AG04449 (cell line): ENCODE measurements at regions not wholly inside any gene's neighbourhood (a gene's known extent, or its start where the extent isn't known, plus 50 kb on each side); places are given as distances from the start of the nearest gene placed in this dataset.

Experiments
- CTCF ChIA-PET: fragments of 350-600 bp; formaldehyde crosslinking; extraction: SDS; loops from one replicate; lab custom pipeline; 2021; ENCODE audit warnings: antibody characterized with exemption; lab: Yijun Ruan, JAX
- POLR2A ChIA-PET: fragments of 400-600, 350-600 bp; formaldehyde crosslinking; extraction: SDS; loops from one replicate; lab custom pipeline; 2020; ENCODE audit warnings: antibody characterized with exemption, inconsistent platforms; lab: Yijun Ruan, JAX
- DNase-seq: peaks from one replicate; pipeline ENCODE4 v3.0.0-alpha.2; 2010; ENCODE audit warnings: low read depth, low spot score
- H3K4me3 ChIP-seq: 2 replicates; pipeline ENCODE4 v1.5.1; 2011; ENCODE audit warnings: low read depth, mild to moderate bottlenecking, control low read depth, low read length
- TF ChIP-seq, protein P1 (sequence below): IDR thresholded peaks from one replicate; pipeline ENCODE4 v1.5.1; 2011; ENCODE audit warnings: mild to moderate bottlenecking, moderate library complexity, low read length, control low read depth, inconsistent platforms; ENCODE audit not compliant: insufficient read depth; ENCODE audit errors: missing control alignments

DNA sequence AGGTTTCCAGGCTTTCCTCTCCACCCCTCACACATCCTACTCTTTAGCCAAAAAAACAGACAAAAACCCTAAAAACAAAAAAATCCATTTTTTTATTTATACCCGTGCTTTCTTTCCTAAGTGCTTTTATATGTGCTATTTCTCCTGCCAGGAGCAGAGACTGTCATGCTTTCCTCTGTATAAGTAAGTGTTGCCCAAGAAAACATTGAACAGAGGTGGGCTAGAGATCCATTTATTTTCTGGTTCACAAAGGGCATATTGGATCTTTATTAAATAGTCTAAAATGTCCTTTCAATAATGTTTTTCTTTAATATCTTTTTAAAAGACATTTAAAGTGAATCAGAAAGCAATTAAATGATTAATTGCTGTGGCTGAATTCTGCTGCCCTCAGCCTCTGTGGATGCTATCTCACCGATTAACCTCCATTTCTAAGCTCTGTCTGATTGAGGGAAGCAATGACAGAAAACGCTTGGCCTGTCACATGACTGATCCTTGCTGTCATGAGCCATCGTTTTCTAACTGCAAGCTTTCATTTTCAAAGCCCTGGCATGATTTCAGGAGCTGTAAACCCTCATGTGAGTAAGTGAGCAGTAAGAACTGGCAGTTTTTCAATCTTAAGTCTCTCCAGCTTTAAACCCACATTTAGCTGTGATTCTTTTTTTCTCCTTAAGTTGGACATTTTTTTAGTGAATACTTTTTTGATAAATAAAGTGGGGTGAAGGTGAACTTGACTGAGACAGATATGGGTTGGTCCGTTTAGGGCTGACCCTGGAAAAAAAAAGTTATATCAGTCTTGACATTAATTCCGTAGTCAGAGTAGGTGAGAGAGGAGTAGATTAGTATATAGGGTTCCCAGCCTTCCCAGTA, 180.7 kb upstream of the PGRMC2 start:
- no peak overlapping the region for H3K4me3 ChIP-seq
- ChIA-PET POLR2A (interaction anchor here (1.0 kb wide), 1 partner anchor 13 kb away, joined by 3 read pairs; no protein-coding TSS in a partner anchor), CTCF (interaction anchor here (7.4 kb wide), 1 partner anchor 13 kb away, joined by 75 read pairs; no protein-coding TSS in a partner anchor)
- DNase-seq, result peak; percentile 90
- TF ChIP-seq, protein P1, sequence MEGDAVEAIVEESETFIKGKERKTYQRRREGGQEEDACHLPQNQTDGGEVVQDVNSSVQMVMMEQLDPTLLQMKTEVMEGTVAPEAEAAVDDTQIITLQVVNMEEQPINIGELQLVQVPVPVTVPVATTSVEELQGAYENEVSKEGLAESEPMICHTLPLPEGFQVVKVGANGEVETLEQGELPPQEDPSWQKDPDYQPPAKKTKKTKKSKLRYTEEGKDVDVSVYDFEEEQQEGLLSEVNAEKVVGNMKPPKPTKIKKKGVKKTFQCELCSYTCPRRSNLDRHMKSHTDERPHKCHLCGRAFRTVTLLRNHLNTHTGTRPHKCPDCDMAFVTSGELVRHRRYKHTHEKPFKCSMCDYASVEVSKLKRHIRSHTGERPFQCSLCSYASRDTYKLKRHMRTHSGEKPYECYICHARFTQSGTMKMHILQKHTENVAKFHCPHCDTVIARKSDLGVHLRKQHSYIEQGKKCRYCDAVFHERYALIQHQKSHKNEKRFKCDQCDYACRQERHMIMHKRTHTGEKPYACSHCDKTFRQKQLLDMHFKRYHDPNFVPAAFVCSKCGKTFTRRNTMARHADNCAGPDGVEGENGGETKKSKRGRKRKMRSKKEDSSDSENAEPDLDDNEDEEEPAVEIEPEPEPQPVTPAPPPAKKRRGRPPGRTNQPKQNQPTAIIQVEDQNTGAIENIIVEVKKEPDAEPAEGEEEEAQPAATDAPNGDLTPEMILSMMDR, result no peak

DNA sequence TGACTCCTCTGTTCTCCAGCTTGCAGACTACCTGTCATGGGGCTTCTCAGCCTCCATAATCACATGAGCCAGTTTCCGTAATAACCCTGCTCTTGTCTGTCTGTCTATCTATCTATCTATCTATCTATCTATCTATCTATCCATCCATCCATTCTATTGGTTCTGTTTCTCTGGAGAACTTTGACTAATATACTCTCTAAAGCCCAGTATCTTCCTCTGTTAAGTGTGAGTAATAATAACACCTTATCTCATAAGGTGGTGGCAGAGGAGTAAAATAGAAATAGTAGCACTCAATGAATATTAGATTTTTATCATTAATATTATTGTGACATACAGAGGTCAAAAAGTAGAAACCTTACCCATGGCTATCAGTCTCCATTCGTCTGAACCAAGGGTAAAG, 177.9 kb upstream of the PGRMC2 start:
- DNase-seq, result no peak
- POLR2A ChIA-PET, result no interaction called here
- TF ChIP-seq, protein P1, result no peak
- CTCF ChIA-PET, result interaction anchor here (7.4 kb wide), 1 partner anchor 10 kb away, joined by 75 read pairs; no protein-coding TSS in a partner anchor
- no peak overlapping the region for H3K4me3 ChIP-seq

DNA sequence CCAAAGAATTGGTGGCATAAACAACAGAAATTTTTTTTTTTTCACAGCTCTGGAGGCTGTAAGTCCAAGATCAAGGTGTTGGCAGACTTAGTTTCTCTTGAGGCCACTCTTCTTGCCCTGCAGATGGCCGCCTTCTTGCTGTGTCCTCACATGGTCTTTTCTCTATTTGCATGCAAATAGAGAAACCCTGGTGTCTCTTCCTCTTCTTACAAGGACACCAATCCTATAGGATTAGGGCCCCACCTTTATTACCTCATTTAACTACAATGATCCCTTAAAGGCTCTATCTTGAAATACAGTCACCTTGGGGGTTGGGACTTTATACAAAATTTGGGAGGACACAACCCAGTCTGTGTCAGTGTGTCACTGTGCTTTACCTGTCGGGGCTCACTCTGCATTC, 175.4 kb upstream of the PGRMC2 start:
- ChIA-PET POLR2A (no interaction called here), CTCF (interaction anchor here (1.5 to 7.4 kb wide), 2 partner anchors 8 to 111 kb away, joined by 4 to 75 read pairs; no protein-coding TSS in a partner anchor)
- DNase-seq, result no peak
- TF ChIP-seq, protein P1, result no peak
- H3K4me3 ChIP-seq, result no peak overlapping the region

DNA sequence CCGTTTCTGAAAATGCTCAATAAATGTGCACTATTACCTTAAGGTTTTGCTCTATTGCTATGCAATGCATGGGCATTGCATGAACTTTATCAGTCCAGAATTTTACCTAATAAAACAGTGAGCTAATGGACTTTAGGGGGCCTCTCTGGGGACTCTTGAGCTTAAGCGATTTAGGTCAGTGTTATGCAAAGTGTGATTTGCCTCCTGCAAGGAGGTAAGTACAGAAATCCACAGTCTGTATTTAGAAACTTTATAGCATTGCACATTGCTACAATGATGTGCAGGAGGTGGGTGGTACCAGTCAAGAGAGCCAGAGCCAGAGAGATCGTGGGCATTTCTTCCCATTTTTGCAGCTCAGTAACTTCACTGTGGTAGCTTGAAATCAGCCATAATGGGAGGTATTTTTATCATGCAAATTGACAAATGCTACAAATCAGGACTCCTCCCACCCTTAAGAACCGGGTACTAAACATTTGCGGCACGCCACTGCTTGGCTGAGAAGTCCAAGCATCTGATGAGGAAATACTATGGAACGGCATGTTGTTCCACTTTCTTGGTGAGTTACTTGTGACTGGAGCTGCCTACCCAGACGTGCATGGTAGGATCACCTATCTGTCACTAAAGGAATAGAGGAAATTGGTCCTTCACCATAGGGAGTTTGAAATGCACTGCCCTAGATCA, 174.6 kb upstream of the PGRMC2 start:
- ChIA-PET POLR2A (no interaction called here), CTCF (interaction anchor here (0.9 to 7.4 kb wide), 3 partner anchors 7 to 348 kb away, joined by 3 to 75 read pairs (median 4); partner anchors contain the start of gene JADE1)
- TF ChIP-seq, protein P1, result no peak
- H3K4me3 ChIP-seq, result no peak overlapping the region
- no peak for DNase-seq

DNA sequence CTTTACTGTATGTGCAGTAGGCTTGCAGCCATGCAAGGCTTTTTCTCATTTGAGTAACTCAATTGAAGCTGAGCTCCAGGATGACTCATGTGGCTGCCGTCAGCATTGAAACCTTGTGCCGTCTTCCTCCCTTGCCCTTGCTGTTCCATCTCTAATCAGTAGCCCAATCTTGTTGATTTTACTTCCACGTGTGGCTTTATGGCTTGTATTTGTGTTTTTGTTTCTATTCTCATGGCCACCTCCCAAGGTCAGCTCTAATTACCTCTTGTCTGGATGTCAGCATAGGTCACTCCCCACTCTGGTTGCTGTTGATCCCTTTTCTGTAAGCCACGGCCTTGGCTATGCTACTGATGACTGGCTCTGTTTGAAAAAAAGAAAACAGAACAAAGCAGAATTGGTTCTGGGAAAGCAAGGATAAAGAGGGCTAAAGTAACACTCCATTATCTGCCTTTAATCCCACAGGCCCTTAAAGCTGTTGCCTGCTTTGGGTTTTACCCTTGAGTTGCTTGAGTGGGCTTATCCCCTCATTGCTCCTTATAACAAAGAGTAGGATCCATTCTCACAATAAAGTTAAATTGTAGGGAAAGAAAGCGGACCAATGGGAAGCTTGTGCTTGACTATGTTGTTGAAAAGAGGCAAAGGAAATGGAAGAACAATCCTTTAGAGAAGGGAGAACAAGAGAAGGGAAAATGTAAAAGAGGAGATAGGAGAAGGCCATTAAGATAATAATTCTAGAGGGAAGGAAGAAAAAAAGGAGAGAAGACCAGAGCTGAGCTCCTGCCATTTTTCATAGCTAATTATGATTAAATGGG, 173.9 kb upstream of the PGRMC2 start:
- TF ChIP-seq, protein P1, result no peak
- peak; percentile 71 for DNase-seq
- CTCF ChIA-PET, result interaction anchor here (0.9 to 7.4 kb wide), 4 partner anchors 6 to 348 kb away, joined by 3 to 75 read pairs (median 6); partner anchors contain the start of gene JADE1
- POLR2A ChIA-PET, result no interaction called here
- no peak overlapping the region for H3K4me3 ChIP-seq
